HEK293T (cell line): ENCODE measurements at regions not wholly inside any gene's neighbourhood (a gene's known extent, or its start where the extent isn't known, plus 50 kb on each side); places are given as distances from the start of the nearest gene placed in this dataset.

ENCODE experiments used
- CTCF ChIA-PET: fragments of 350-600 bp; formaldehyde crosslinking; extraction: SDS; loops from one replicate; lab custom pipeline; 2021; ENCODE audit warnings: antibody characterized with exemption, inconsistent platforms; lab: Yijun Ruan, JAX
- POLR2A ChIA-PET: fragments of 350-600 bp; formaldehyde crosslinking; extraction: SDS; loops from one replicate; lab custom pipeline; 2020; ENCODE audit warnings: antibody characterized with exemption, inconsistent platforms; lab: Yijun Ruan, JAX
- DNase-seq: peaks from one replicate; pipeline ENCODE4 v3.0.0; 2012; ENCODE audit warnings: mixed read lengths; ENCODE audit errors: extremely low spot score
- ARNT ChIP-seq: fragments of 450-650 bp; IDR thresholded peaks from 2 replicates; pipeline ENCODE4 v1.6.1; 2017; ENCODE audit warnings: mild to moderate bottlenecking
- BHLHE40 ChIP-seq: fragments of 450-650 bp; IDR thresholded peaks from 2 replicates; pipeline ENCODE4 v1.6.1; 2016; ENCODE audit warnings: mild to moderate bottlenecking, moderate library complexity, borderline replicate concordance
- CTBP1 ChIP-seq: fragments of 450-650 bp; IDR thresholded peaks from 2 replicates; pipeline ENCODE4 v1.6.1; 2016; ENCODE audit warnings: borderline replicate concordance
- ELF4 ChIP-seq: fragments of 450-650 bp; IDR thresholded peaks from 2 replicates; pipeline ENCODE4 v1.6.1; 2017; ENCODE audit warnings: antibody characterized with exemption
- FOXA1 ChIP-seq: fragments of 450-650 bp; IDR thresholded peaks from 2 replicates; pipeline ENCODE4 v1.6.1; 2016; ENCODE audit warnings: mild to moderate bottlenecking
- FOXK2 ChIP-seq: fragments of 450-650 bp; IDR thresholded peaks from 2 replicates; pipeline ENCODE4 v1.6.1; 2016; ENCODE audit warnings: mild to moderate bottlenecking
- FOXM1 ChIP-seq: fragments of 450-650 bp; IDR thresholded peaks from 2 replicates; pipeline ENCODE4 v1.6.1; 2017; ENCODE audit warnings: mild to moderate bottlenecking, borderline replicate concordance
- HDGF ChIP-seq: fragments of 450-650 bp; IDR thresholded peaks from 2 replicates; pipeline ENCODE4 v1.6.1; 2017; ENCODE audit warnings: antibody characterized with exemption, borderline replicate concordance
- L3MBTL2 ChIP-seq: fragments of 450-650 bp; conservative IDR thresholded peaks from 2 replicates; pipeline ENCODE4 v1.6.1; 2016; ENCODE audit warnings: mild to moderate bottlenecking
- LEF1 ChIP-seq: fragments of 450-650 bp; IDR thresholded peaks from 2 replicates; pipeline ENCODE4 v1.6.1; 2017; ENCODE audit warnings: mild to moderate bottlenecking, borderline replicate concordance
- SP1 ChIP-seq: fragments of 450-650 bp; IDR thresholded peaks from 2 replicates; pipeline ENCODE4 v1.6.1; 2017
- SUZ12 ChIP-seq: fragments of 450-650 bp; IDR thresholded peaks from 2 replicates; pipeline ENCODE4 v1.6.1; 2016; ENCODE audit warnings: mild to moderate bottlenecking
- TARDBP ChIP-seq: fragments of 450-650 bp; IDR thresholded peaks from 2 replicates; pipeline ENCODE4 v1.6.1; 2016
- ZNF384 ChIP-seq: fragments of 450-650 bp; IDR thresholded peaks from 2 replicates; pipeline ENCODE4 v1.6.1; 2016
- TF ChIP-seq, protein P1 (sequence below): fragments of 450-650 bp; IDR thresholded peaks from 2 replicates; pipeline ENCODE4 v1.6.1; 2016

- no peak for DNase-seq
- TF ChIP-seq SP1 (no peak), SUZ12 (no peak)
- ChIA-PET POLR2A (no interaction called here), CTCF (no interaction called here)
Measured at GRCh38 chr1:2913091-2913490, 108.2 kb upstream of the ACTRT2 start.

DNA sequence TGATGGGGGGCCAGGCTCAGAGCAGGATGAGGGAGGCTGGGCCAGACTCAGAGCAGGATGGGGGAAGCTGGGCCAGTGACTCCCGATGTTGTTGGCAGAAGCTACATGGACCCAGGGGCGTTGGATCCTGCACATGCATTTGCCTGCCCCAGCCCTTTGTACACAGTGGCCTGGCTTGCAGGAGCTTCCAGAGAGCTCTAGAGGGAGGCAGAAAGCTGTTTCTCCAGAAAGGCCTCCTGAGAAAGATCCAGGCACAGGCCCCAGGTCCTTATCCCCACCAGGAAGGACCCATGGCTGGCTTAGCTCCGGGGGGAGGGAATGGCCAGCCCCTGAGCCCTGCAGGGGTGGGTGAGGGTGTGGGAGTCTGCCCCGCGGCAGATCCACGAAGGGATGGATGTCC is 106.6 kb upstream of the ACTRT2 start:
- DNase-seq, result no peak
- POLR2A ChIA-PET, result no interaction called here
- TF ChIP-seq ZNF384 (no peak), SUZ12 (no peak), FOXK2 (no peak)
- TF ChIP-seq, protein P1, sequence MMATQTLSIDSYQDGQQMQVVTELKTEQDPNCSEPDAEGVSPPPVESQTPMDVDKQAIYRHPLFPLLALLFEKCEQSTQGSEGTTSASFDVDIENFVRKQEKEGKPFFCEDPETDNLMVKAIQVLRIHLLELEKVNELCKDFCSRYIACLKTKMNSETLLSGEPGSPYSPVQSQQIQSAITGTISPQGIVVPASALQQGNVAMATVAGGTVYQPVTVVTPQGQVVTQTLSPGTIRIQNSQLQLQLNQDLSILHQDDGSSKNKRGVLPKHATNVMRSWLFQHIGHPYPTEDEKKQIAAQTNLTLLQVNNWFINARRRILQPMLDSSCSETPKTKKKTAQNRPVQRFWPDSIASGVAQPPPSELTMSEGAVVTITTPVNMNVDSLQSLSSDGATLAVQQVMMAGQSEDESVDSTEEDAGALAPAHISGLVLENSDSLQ, result no peak
- CTCF ChIA-PET, result interaction anchor here (0.6 kb wide), 1 partner anchor 348 kb away, joined by 3 read pairs; no protein-coding TSS in a partner anchor

DNA sequence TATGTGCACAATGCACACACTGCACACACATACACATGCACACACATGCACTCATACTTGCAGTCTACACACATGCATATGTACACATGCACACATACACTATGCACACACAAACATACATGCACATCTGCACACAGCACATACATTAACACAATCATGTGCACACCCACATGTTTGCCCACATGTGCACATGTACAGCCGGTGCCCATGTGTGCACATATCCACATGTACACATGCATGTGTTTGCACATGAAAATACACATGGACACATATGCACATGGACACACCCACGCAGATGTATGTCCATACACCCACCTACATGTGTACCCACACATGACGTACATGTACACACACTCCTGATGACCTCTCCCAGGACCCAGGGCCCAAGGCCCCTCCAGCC is 105.1 kb upstream of the ACTRT2 start:
- ChIA-PET CTCF (no interaction called here), POLR2A (no interaction called here)
- TF ChIP-seq ELF4, result no peak
- TF ChIP-seq LEF1, result no peak
- no peak for TF ChIP-seq FOXA1
- no peak for TF ChIP-seq ZNF384
- TF ChIP-seq, protein P1, result no peak
- no peak for TF ChIP-seq SP1
- no peak for TF ChIP-seq BHLHE40
- TF ChIP-seq FOXM1, result no peak
- TF ChIP-seq CTBP1, result no peak
- TF ChIP-seq HDGF, result no peak
- TF ChIP-seq FOXK2, result no peak

DNA sequence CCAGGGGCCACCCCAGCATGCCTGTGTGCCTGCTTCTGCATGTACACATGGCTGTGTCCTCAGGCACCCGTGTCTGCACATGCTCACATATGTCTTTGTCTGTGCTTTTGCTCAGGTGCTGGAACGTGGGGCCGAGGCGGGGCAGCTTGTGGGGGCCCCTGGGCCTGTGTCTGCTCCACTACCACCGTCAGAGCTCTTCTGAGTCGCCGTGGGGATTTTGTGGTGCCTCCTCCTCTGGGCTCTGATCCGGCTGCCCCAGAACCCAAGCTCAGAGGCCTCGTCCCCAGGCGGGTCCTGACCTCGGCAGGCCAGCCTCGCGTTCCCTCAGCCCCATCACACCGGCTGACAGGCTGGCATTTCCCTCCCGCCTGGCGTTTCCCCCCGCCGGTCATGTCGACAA is 104.6 kb upstream of the ACTRT2 start:
- CTCF ChIA-PET, result no interaction called here
- POLR2A ChIA-PET, result no interaction called here
- TF ChIP-seq ELF4, result no peak
- TF ChIP-seq, protein P1, result no peak
- TF ChIP-seq ARNT, result no peak
- no peak for TF ChIP-seq BHLHE40
- TF ChIP-seq TARDBP, result no peak
- TF ChIP-seq SUZ12, result no peak
- TF ChIP-seq SP1, result no peak
- DNase-seq, result no peak

More for the DNA sequence above, 105.1 kb upstream of the ACTRT2 start:
- no peak for DNase-seq

GRCh38 chr1:2917284-2917683 is 104.0 kb upstream of the ACTRT2 start:
- TF ChIP-seq SUZ12 (no peak), CTBP1 (no peak), HDGF (no peak), LEF1 (no peak), FOXM1 (no peak), SP1 (no peak), TARDBP (no peak), ZNF384 (no peak), FOXA1 (no peak)
- TF ChIP-seq, protein P1, result no peak
- ChIA-PET POLR2A (no interaction called here), CTCF (no interaction called here)
- no peak for DNase-seq

- TF ChIP-seq FOXM1 (no peak), L3MBTL2 (no peak), BHLHE40 (no peak), LEF1 (no peak), ELF4 (no peak), FOXA1 (no peak), FOXK2 (no peak), CTBP1 (no peak)
- DNase-seq, result no peak
- CTCF ChIA-PET, result interaction anchor here (1.0 kb wide), 1 partner anchor 23 kb away, joined by 3 read pairs; no protein-coding TSS in a partner anchor
- POLR2A ChIA-PET, result no interaction called here
Measured at GRCh38 chr1:2918441-2918840, 102.8 kb upstream of the ACTRT2 start.

DNA sequence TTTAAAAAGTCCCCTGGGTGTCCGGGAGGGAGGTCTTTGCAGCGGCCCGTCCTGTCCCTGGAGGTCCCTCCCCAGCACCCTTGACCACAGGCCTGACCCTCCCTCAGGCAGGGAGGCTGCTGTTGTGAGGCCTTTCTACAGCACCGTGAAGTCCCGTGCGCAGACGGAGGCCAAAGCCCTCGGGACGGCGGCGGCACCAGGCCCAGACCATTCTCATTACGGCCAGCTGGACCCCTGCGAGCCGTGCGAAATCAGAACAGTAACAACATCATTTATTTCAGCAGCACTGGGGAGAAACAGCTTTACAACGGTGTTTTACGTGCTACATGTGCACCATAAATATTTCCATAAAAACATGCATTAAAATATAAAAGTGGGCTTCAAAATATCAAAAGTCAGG is 101.4 kb upstream of the ACTRT2 start:
- DNase-seq, result no peak
- CTCF ChIA-PET, result no interaction called here
- POLR2A ChIA-PET, result no interaction called here
- TF ChIP-seq FOXK2, result no peak
- TF ChIP-seq TARDBP, result no peak
- no peak for TF ChIP-seq SP1
- no peak for TF ChIP-seq FOXM1
- no peak for TF ChIP-seq SUZ12
- no peak for TF ChIP-seq LEF1
